ENCODE measurements at regions not wholly inside any gene's neighbourhood (a gene's known extent, or its start where the extent isn't known, plus 50 kb on each side); places are given as distances from the start of the nearest gene placed in this dataset.

DNA sequence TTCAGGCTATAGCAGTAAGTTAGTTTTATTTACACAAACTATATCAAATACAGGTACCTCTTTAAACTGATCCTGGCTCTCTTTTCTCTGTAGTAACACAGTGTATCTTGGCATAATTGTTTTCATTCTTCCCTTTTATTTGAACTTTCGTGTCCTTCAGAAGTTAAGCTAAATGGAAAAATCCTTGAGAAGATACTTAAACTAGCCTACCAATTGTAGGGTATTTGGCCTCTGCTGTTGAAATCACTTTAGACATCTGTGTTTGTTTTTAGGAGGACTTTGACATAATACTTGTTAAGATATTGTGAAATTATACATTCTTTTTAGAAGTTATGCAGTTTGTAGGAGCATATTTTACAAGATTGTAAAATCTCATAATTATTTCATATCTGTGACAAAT lies 90.3 kb upstream of the GK2 start:
- ATAC-seq (replicated peaks), result no peak
- no peak overlapping the region for H3K4me3 Mint-ChIP-seq
- no peaks in the 10 kb centered on the region for H3K9me3 Mint-ChIP-seq
- no peaks in the 10 kb centered on the region for H3K4me1 Mint-ChIP-seq
- no peaks in the 10 kb centered on the region for H3K36me3 Mint-ChIP-seq
- no peaks in the 10 kb centered on the region for H3K27me3 Mint-ChIP-seq
- H3K27ac Mint-ChIP-seq, result no peak overlapping the region
- DNase-seq, result no peak

DNA sequence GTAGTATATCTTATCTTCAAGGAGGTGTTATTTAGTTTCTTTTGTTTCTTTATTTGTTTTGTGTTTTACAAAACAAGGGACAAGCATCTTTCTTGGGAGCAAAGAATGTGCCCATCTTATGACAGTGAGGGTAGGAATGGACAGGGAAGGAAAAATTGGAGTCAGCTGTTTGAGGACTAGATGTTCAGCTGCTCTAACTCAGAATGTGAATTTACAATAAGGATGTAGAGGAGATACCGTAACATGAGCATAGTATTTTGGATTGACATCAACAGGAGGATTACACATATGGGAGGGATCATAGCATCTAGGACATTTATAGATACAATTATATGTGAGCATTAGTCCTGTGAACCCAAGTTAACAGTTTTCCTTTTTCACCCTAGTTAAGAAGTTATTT lies 89.0 kb upstream of the GK2 start:
- Mint-ChIP-seq H3K36me3 (no peaks in the 10 kb centered on the region), H3K4me3 (no peak overlapping the region), H3K9me3 (no peaks in the 10 kb centered on the region), H3K27me3 (no peaks in the 10 kb centered on the region), H3K27ac (no peak overlapping the region), H3K4me1 (no peaks in the 10 kb centered on the region)
- ATAC-seq (replicated peaks) (no peak), DNase-seq (no peak)

DNA sequence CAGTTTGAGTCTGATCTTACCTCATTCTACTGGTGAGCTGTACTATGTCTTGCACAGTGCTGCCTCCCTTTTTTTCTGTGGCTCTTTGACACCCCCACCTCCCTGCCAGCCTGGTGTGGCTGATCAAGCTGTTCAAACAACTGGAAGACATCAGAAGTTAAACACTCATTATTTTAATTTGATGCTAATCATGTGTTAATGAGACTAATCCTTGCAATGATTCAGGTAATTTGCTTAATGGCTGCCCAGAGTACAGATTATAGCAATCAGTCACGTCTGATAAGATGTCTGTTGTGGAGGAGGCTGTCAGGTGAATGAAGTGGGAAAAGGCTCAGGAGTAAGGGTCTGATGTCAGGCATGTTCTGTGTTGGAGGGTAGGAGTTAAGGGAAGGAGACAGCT lies 87.4 kb upstream of the GK2 start:
- Mint-ChIP-seq H3K9me3 (no peaks in the 10 kb centered on the region), H3K27ac (no peak overlapping the region), H3K36me3 (no peaks in the 10 kb centered on the region), H3K27me3 (no peaks in the 10 kb centered on the region), H3K4me1 (no peaks in the 10 kb centered on the region), H3K4me3 (no peak overlapping the region)
- no peak for DNase-seq
- ATAC-seq (replicated peaks), result no peak

DNA sequence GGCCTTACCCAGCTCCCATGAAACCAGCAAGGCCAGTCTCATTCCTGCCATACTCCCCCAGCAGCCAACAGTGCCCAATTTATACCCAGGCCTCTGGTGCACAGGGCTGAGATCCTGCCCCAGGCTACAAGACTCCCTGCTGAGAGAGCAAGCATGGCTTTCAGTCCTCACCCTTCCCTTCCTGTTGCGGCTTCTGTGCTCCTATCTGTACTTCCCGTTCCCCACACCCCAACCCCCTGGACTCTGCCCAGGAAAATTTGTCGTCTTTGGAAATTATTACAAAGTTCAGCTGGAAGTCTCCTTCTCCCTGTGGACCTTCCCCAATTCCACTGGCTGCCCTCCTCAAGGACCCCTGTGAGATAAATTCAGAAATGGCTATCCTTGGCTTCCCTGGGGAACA lies 84.1 kb upstream of the GK2 start:
- H3K9me3 Mint-ChIP-seq, result no peaks in the 10 kb centered on the region
- no peak overlapping the region for H3K27ac Mint-ChIP-seq
- ATAC-seq (replicated peaks) (no peak), DNase-seq (no peak)
- H3K4me3 Mint-ChIP-seq, result no peak overlapping the region
- H3K4me1 Mint-ChIP-seq, result no peaks in the 10 kb centered on the region
- no peaks in the 10 kb centered on the region for H3K36me3 Mint-ChIP-seq
- H3K27me3 Mint-ChIP-seq, result no peaks in the 10 kb centered on the region

DNA sequence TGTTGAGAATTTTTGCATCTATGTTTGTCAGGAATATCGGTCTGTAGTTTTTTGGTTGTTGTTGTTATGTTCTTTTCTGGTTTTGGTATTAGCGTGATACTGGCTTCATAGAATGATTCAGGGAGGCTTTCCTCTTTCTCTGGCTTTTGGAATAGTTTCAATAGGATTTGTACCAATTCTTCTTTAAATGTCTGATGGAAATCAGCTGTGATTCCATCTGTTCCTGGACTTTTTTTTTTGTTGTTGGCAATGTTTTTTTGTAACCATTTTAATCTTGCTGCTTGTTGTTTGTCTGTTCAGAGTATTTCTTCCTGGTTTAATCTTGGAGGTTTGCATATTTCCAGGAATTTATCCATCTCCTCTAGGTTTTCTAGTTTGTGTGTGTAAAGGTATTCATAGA lies 81.5 kb upstream of the GK2 start:
- no peak for ATAC-seq (replicated peaks)
- no peaks in the 10 kb centered on the region for H3K4me1 Mint-ChIP-seq

DNA sequence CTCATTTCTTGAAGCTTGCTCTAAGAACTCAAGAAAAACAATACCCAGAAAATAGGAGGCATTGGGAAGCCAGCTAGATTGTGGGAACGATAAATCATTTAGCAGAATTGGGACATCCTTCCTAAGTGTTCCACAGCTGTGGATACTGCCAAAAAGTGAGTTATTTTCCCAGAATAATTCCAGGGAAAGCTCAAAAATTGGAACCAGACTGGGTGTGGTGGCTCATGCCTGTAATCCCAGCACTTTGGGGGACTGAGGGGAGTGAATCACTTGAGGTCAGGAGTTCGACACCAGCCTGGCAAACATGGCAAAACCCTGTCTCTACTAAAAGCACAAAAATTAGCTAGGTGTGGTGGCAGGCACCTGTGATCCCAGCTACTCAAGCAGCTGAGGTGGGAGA lies 68.2 kb upstream of the GK2 start:
- DNase-seq, result no peak
- ATAC-seq (replicated peaks), result no peak
- peaks cover 5% of the 10 kb centered on the region in 2 donors for H3K9me3 Mint-ChIP-seq
- H3K4me3 Mint-ChIP-seq, result no peak overlapping the region
- H3K27ac Mint-ChIP-seq, result no peak overlapping the region
- no peaks in the 10 kb centered on the region for H3K36me3 Mint-ChIP-seq
- H3K4me1 Mint-ChIP-seq, result no peaks in the 10 kb centered on the region
- H3K27me3 Mint-ChIP-seq, result no peaks in the 10 kb centered on the region

More for the DNA sequence above, 81.5 kb upstream of the GK2 start:
- Mint-ChIP-seq H3K9me3 (no peaks in the 10 kb centered on the region), H3K27ac (no peak overlapping the region), H3K4me3 (no peak overlapping the region), H3K27me3 (no peaks in the 10 kb centered on the region), H3K36me3 (no peaks in the 10 kb centered on the region)
- DNase-seq, result no peak

DNA sequence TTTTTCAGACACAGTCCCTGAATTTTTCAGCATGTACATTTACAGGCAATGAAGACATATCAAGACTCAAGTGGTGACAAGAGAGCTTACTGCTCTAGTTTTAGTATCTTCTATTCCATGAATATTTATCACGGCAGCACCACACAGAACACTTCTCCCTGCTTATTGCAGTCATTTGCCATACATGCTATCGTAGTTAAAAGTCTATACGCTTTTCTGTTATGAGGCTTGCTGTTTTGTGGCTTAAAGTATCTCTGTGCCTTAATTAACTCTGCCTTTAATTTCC lies 65.4 kb upstream of the GK2 start:
- H3K36me3 Mint-ChIP-seq, result no peaks in the 10 kb centered on the region
- no peak overlapping the region for H3K27ac Mint-ChIP-seq
- H3K4me1 Mint-ChIP-seq, result no peaks in the 10 kb centered on the region
- no peak overlapping the region for H3K4me3 Mint-ChIP-seq
- H3K27me3 Mint-ChIP-seq, result no peaks in the 10 kb centered on the region
- H3K9me3 Mint-ChIP-seq, result peaks cover 2 to 3% of the 10 kb centered on the region in 2 donors
- ATAC-seq (replicated peaks) (no peak), DNase-seq (no peak)

DNA sequence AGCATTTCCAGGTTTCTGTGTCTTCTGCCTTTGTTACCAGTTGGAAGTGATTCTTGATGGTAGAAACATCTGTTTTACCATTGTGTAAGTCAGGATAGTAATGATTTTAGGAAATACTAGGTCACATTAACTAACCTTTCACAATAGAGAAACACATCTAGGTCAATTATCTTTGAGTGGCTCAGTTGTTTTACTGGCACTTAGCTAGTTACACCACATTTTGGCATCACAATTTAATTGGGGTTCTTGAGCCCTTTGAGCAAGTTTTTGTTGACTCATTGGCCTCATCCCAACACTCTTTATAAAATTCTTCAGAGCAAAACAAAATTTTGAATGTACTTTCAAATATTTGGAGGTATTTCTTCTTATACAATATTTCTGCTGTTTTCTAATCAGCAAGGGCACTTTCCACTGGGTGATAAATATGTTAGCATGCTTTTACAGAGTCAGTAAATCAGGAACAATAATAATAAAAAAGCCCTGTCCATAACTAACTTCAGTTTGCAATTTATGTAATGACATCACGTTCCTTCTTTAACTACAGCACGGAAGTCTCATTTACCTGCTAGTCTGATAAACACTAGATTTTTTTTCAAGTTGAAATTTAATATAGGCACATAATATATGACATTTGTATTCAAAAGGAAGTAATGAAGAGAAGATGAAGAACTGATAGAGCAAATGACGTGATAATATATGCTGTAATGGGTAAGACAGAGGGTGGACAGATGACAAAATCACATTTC lies 64.8 kb upstream of the GK2 start:
- Mint-ChIP-seq H3K9me3 (no peaks in the 10 kb centered on the region), H3K27me3 (no peaks in the 10 kb centered on the region), H3K4me1 (no peaks in the 10 kb centered on the region), H3K27ac (no peak overlapping the region), H3K4me3 (no peak overlapping the region), H3K36me3 (no peaks in the 10 kb centered on the region)
- DNase-seq, result no peak
- no peak for ATAC-seq (replicated peaks)

DNA sequence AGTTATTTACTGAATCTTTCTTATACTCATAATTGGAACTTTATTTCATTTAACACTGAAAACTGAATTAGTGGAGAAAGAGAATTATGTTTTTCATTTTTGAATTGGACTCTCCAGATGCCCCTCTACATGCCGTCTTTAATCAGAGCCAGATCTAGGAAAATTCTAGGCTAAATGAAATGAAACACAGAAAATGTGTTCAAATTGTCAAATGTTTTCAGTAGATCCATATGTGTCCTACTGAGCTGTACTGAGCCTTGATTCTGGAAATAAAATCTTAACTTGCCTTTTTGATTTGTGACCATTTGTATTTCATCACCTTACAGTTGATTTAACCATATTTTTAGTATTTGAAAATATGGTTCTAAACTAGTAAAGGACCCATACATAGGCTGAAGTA lies 64.0 kb upstream of the GK2 start:
- H3K4me3 Mint-ChIP-seq, result no peak overlapping the region
- ATAC-seq (replicated peaks) (no peak), DNase-seq (no peak)
- H3K9me3 Mint-ChIP-seq, result no peaks in the 10 kb centered on the region
- H3K27me3 Mint-ChIP-seq, result no peaks in the 10 kb centered on the region
- H3K36me3 Mint-ChIP-seq, result no peaks in the 10 kb centered on the region
- no peaks in the 10 kb centered on the region for H3K4me1 Mint-ChIP-seq
- H3K27ac Mint-ChIP-seq, result no peak overlapping the region

DNA sequence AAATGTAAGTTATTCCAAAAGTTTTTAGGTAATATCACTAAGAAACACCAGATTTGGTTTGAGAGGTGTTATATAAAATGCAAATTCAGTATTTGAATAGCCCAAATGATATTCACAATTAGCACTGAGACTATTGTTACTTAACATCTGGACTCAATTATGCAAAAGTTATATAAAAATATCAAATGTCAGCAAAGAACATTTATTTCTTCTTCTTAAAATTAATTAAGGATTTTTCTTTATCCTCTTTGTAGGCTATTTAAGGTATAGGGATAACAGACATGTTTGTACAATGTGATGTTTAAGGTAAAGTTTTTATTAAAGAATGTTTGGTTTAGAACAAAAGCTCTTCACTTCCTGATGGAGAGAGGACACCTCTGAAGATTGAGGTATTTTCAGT lies 63.3 kb upstream of the GK2 start:
- ATAC-seq (replicated peaks), result no peak
- Mint-ChIP-seq H3K9me3 (no peaks in the 10 kb centered on the region), H3K27ac (no peak overlapping the region), H3K4me1 (no peaks in the 10 kb centered on the region), H3K4me3 (no peak overlapping the region), H3K27me3 (no peaks in the 10 kb centered on the region), H3K36me3 (no peaks in the 10 kb centered on the region)
- DNase-seq, result no peak

DNA sequence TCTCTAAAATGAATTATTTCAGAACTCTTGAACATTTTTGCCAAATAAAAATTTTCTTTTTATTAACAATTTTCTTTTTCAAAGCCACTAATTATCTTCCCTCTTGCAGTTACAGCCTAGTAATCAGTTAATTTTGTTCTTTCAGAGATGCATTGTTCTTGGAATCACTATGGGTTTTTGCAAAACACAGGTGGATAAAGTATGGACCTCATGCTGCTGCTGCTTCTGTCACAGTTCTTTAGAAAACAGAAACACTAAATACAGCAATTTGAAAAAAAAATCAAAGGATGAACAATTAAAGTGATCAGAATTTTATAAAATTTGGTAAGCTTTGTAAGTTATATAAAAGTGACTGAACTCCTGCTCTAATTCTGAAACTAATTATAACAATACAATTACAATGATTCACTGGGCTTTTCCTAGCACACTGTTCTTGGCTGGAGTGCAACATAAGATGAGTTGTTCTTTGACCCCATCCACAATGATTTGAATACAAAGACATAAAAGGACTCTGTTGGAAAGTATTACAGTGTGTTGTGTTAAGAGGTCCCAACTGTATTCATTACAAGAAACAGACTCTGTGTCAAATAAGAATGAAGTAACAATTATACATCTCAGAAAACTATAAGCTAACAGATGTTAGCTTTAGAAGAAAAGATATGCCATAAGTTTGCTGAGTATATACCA lies 59.4 kb upstream of the GK2 start:
- H3K4me1 Mint-ChIP-seq, result no peaks in the 10 kb centered on the region

DNA sequence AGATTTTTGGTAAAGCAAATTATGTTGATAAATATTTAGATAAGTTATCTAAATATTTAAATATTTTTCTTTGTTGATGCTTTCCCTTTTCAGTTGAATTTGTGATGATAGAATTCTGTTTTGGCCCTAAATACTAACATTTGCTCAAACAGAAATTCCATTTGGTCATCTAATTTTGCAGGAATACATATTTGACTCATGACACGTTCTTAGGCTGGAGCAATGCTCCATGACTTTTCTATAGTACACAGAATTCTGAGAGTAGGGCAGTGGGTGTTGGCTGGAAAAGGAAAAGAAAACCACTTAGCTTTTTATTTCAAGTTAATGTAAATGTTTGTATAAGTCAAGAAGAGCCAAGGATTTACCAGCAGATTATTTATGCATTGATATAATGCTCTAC lies 58.6 kb upstream of the GK2 start:
- ATAC-seq (replicated peaks), result no peak
- Mint-ChIP-seq H3K4me1 (no peaks in the 10 kb centered on the region), H3K4me3 (no peak overlapping the region), H3K27ac (no peak overlapping the region), H3K9me3 (no peaks in the 10 kb centered on the region), H3K36me3 (no peaks in the 10 kb centered on the region), H3K27me3 (no peaks in the 10 kb centered on the region)
- DNase-seq, result no peak

More for the DNA sequence above, 59.4 kb upstream of the GK2 start:
- no peak overlapping the region for H3K4me3 Mint-ChIP-seq
- H3K27me3 Mint-ChIP-seq, result no peaks in the 10 kb centered on the region
- H3K9me3 Mint-ChIP-seq, result no peaks in the 10 kb centered on the region
- DNase-seq (no peak), ATAC-seq (replicated peaks) (no peak)
- no peak overlapping the region for H3K27ac Mint-ChIP-seq
- no peaks in the 10 kb centered on the region for H3K36me3 Mint-ChIP-seq

All from stimulated activated naive B cell treated with anti-CD40 and anti-IgM and Interleukin-4, amounts not matched to agents 10 μg/mL and 1 μg/mL and 100 μg/mL, for 72 hours (primary cell).